ENCODE measurements at regions not wholly inside any gene's neighbourhood (a gene's known extent, or its start where the extent isn't known, plus 50 kb on each side); places are given as distances from the start of the nearest gene placed in this dataset.
"Not testable (repeated sequence)": the region's sequence is repeated elsewhere in the genome, so short reads cannot be mapped to it uniquely, and the experiment has no call there.

- in situ Hi-C loops (cut with HindIII; ENCODE audit: low sequenced_read_pairs): not testable (repeated sequence)
Measured at GRCh38 chr1:65087519-65087918, 60.5 kb upstream of the AK4 start.

GRCh38 chr1:65090406-65090805 lies 57.6 kb upstream of the AK4 start:
- in situ Hi-C loops (cut with HindIII; ENCODE audit: low sequenced_read_pairs): no loop called here

GRCh38 chr1:65092691-65093090 lies 55.3 kb upstream of the AK4 start:
- in situ Hi-C loops (cut with HindIII; ENCODE audit: low sequenced_read_pairs): no loop called here

GRCh38 chr1:65097076-65097475 lies 50.9 kb upstream of the AK4 start:
- in situ Hi-C loops (cut with HindIII; ENCODE audit: low sequenced_read_pairs): no loop called here
